Caco-2 (cell line): ENCODE measurements at regions not wholly inside any gene's neighbourhood (a gene's known extent, or its start where the extent isn't known, plus 50 kb on each side); places are given as distances from the start of the nearest gene placed in this dataset.

Source experiments
- BruUV-seq: library from RNA; stranded (reverse); fragments of 400-500 nt; replicated peaks from 2 replicates; lab custom pipeline; 2021; lab: Mats Ljungman, UMichigan
- CTCF ChIA-PET: fragments of 300-600 bp; sonication (Branson Sonifier 250); formaldehyde crosslinking; loops from one replicate; lab custom pipeline; 2022; ENCODE audit warnings: antibody characterized with exemption; lab: Charles Lee
- POLR2A ChIA-PET: fragments of 300-600 bp; sonication (Branson Sonifier 250); formaldehyde crosslinking; loops from one replicate; lab custom pipeline; 2022; ENCODE audit warnings: antibody characterized with exemption; lab: Charles Lee
- DNase-seq, 2 experiments: peaks; one replicate each; pipeline versions ENCODE4 v3.0.0 to v3.0.0-alpha.2; 2020 to 2022
- H3K27me3 ChIP-seq: replicated peaks from 2 replicates; pipeline ENCODE4 v1.6.0; 2011; ENCODE audit warnings: low read length; ENCODE audit not compliant: control insufficient read depth, insufficient read depth
- H3K36me3 ChIP-seq: 2 replicates; pipeline ENCODE4 v1.5.1; 2011; ENCODE audit warnings: low read length; ENCODE audit not compliant: control insufficient read depth, insufficient read depth
- H3K4me1 ChIP-seq: fragments of 250-450 bp; sonication (Bioruptor Pico); 2 replicates; pipeline ENCODE4 v1.5.1; 2020; ENCODE audit warnings: mild to moderate bottlenecking
- H3K4me3 ChIP-seq: 2 replicates; pipeline ENCODE4 v1.5.1; 2011; ENCODE audit warnings: low read depth, mild to moderate bottlenecking, control low read depth, low read length
- H3K9me3 ChIP-seq: fragments of 250-450 bp; sonication (Bioruptor Pico); 2 replicates; pipeline ENCODE4 v1.5.1; 2020; ENCODE audit warnings: mild to moderate bottlenecking, moderate library complexity
- H3K27ac Mint-ChIP-seq: one replicate; pipeline ENCODE4 v1.8.0; 2022; ENCODE audit warnings: mixed read lengths; ENCODE audit not compliant: unreplicated experiment
- H3K27me3 Mint-ChIP-seq: one replicate; pipeline ENCODE4 v1.8.0; 2022; ENCODE audit warnings: mixed read lengths; ENCODE audit not compliant: insufficient read depth, unreplicated experiment
- H3K36me3 Mint-ChIP-seq: one replicate; pipeline ENCODE4 v1.8.0; 2022; ENCODE audit warnings: mild to moderate bottlenecking, mixed read lengths; ENCODE audit not compliant: insufficient read depth, unreplicated experiment
- H3K4me1 Mint-ChIP-seq: one replicate; pipeline ENCODE4 v1.8.0; 2022; ENCODE audit warnings: low read depth, mixed read lengths; ENCODE audit not compliant: unreplicated experiment
- H3K4me3 Mint-ChIP-seq: one replicate; pipeline ENCODE4 v1.8.0; 2022; ENCODE audit warnings: mild to moderate bottlenecking, moderate library complexity, mixed read lengths; ENCODE audit not compliant: unreplicated experiment
- H3K9me3 Mint-ChIP-seq: one replicate; pipeline ENCODE4 v1.8.0; 2022; ENCODE audit warnings: mixed read lengths; ENCODE audit not compliant: unreplicated experiment
- CTCF ChIP-seq, 2 experiments: fragments of 200-600 bp in 1 of 2; IDR thresholded peaks; 1 replicate in 1 of 2; 2 replicates in 1 of 2; pipeline versions ENCODE4 v1.5.1 to v1.8.0; 2011 to 2022; ENCODE audit warnings: antibody characterized with exemption in 1 of 2, control low read depth in 1 of 2, inconsistent platforms in 1 of 2, low read depth in 1 of 2, low read length in 1 of 2, mild to moderate bottlenecking in 1 of 2, moderate library complexity in 1 of 2; ENCODE audit not compliant: insufficient read depth in 1 of 2, severe bottlenecking in 1 of 2, unreplicated experiment in 1 of 2
- intact Hi-C: fragments of 100-400 bp; cut with micrococcal nuclease; formaldehyde crosslinking; loops from one replicate; pipeline ENCODE4 v1.10.0; 2022; ENCODE audit not compliant: unreplicated experiment

DNA sequence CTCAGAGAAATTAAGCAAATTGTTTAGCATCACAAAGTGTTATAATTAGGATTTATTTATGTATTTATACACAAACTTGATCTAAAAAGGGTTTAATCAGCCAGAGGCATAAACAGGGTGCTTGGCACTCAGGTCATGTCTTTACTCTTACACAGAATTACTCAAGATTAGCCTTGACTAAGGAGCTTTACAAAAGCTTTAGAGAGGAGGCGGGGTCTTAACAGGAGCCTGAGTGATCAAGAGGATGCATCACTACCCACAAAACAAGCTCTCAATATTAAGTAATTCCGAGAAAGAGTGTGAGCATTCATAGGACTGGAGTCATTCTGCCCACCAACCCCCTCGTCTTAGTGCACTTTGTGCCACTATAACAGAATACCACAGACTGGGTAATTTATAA, 103.0 kb downstream of the SPATA19 start:
- BruUV-seq: no TSS peak
- no peak overlapping the region for H3K27ac Mint-ChIP-seq
- ChIA-PET CTCF (no interaction called here), POLR2A (no interaction called here)
- Histone ChIP-seq H3K4me3 (no peak overlapping the region), H3K9me3 (0 out of 2 replicates have a peak, but pooled peaks cover 6% of the 10 kb centered on the region), H3K27me3 (no peaks in the 10 kb centered on the region), H3K4me1 (no peaks in the 10 kb centered on the region), H3K36me3 (no peaks in the 10 kb centered on the region)
- no peak for DNase-seq
- peaks cover 11% of the 10 kb centered on the region for H3K27me3 Mint-ChIP-seq
- H3K36me3 Mint-ChIP-seq: no peaks in the 10 kb centered on the region
- intact Hi-C loops: no loop called here
- no peak overlapping the region for H3K4me3 Mint-ChIP-seq
- peaks cover 23% of the 10 kb centered on the region for H3K9me3 Mint-ChIP-seq
- H3K4me1 Mint-ChIP-seq: no peaks in the 10 kb centered on the region
- TF ChIP-seq CTCF (IDR thresholded peaks at IDR 0.05; ENCODE audit: insufficient read depth in 1 of 2, low read depth in 1 of 2, low read length in 1 of 2, severe bottlenecking in 1 of 2, unreplicated experiment in 1 of 2): no peak

DNA sequence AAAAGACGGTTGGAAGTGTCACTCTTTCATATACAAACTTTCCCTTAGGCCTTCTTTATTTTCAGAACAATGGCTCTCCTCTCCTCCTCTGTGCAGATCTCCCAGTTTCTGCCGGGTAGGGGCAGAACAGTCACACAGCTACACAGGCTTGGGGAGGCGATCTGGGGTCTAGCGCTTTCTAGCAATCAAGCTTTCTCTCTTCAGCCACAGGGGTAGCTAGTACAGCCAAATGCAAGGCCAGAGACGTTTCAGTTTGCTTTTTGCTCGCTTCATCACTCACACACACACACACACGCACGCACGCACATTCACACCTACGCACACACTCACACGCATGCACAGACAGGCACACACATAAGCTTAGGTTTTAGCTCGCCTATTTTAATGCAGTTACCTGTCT, 104.3 kb downstream of the SPATA19 start:
- Mint-ChIP-seq H3K4me1 (no peaks in the 10 kb centered on the region), H3K36me3 (no peaks in the 10 kb centered on the region), H3K27ac (no peak overlapping the region), H3K9me3 (peaks cover 23% of the 10 kb centered on the region), H3K27me3 (peaks cover 11% of the 10 kb centered on the region), H3K4me3 (no peak overlapping the region)
- H3K27me3 ChIP-seq: no peaks in the 10 kb centered on the region
- 0 out of 2 replicates have a peak, but pooled peaks cover 6% of the 10 kb centered on the region for H3K9me3 ChIP-seq
- H3K36me3 ChIP-seq: no peaks in the 10 kb centered on the region
- no TSS peak for BruUV-seq
- POLR2A ChIA-PET: no interaction called here
- no peak overlapping the region for H3K4me3 ChIP-seq
- TF ChIP-seq CTCF (IDR thresholded peaks at IDR 0.05; ENCODE audit: insufficient read depth in 1 of 2, low read depth in 1 of 2, low read length in 1 of 2, severe bottlenecking in 1 of 2, unreplicated experiment in 1 of 2): no peak
- no peaks in the 10 kb centered on the region for H3K4me1 ChIP-seq
- CTCF ChIA-PET: no interaction called here
- intact Hi-C loops: no loop called here
- DNase-seq: no peak

- Histone ChIP-seq H3K36me3 (no peaks in the 10 kb centered on the region), H3K27me3 (no peaks in the 10 kb centered on the region), H3K4me3 (no peak overlapping the region), H3K4me1 (no peaks in the 10 kb centered on the region), H3K9me3 (0 out of 2 replicates have a peak, but pooled peaks cover 6% of the 10 kb centered on the region)
- DNase-seq: no peak
- Mint-ChIP-seq H3K4me1 (no peaks in the 10 kb centered on the region), H3K27me3 (peaks cover 11% of the 10 kb centered on the region), H3K9me3 (peaks cover 23% of the 10 kb centered on the region), H3K4me3 (no peak overlapping the region), H3K27ac (no peak overlapping the region), H3K36me3 (no peaks in the 10 kb centered on the region)
- POLR2A ChIA-PET: no interaction called here
- no TSS peak for BruUV-seq
- intact Hi-C loops: no loop called here
- no peak for TF ChIP-seq CTCF (IDR thresholded peaks at IDR 0.05; ENCODE audit: insufficient read depth in 1 of 2, low read depth in 1 of 2, low read length in 1 of 2, severe bottlenecking in 1 of 2, unreplicated experiment in 1 of 2)
- CTCF ChIA-PET: no interaction called here
Measured at GRCh38 chr11:133739481-133739880, 105.8 kb downstream of the SPATA19 start.
